ENCODE measurements at regions not wholly inside any gene's neighbourhood (a gene's known extent, or its start where the extent isn't known, plus 50 kb on each side); places are given as distances from the start of the nearest gene placed in this dataset.
"Not testable (repeated sequence)": the region's sequence is repeated elsewhere in the genome, so short reads cannot be mapped to it uniquely, and the experiment has no call there.

- DNase-seq = no peak
These were observed 619.6 kb upstream of the TMEFF2 start for GRCh38 chr2:192814376-192814775.

GRCh38 chr2:192813341-192813740 lies 618.6 kb upstream of the TMEFF2 start:
- no peak for DNase-seq

- DNase-seq = no peak
These were observed 614.4 kb upstream of the TMEFF2 start for GRCh38 chr2:192809173-192809572.

GRCh38 chr2:192783643-192784042 lies 588.9 kb upstream of the TMEFF2 start:
- DNase-seq = no peak

GRCh38 chr2:192775459-192776262 lies 580.9 kb upstream of the TMEFF2 start:
- DNase-seq = no peak

- no peak for DNase-seq
These were observed 580.3 kb upstream of the TMEFF2 start for GRCh38 chr2:192775011-192775410.

- no peak for DNase-seq
These were observed 578.3 kb upstream of the TMEFF2 start for GRCh38 chr2:192773044-192773443.

GRCh38 chr2:192749611-192750200 lies 555.0 kb upstream of the TMEFF2 start:
- DNase-seq = no peak

- no peak for DNase-seq
These were observed 547.2 kb upstream of the TMEFF2 start for GRCh38 chr2:192741889-192742288.

- no peak for DNase-seq
These were observed 540.7 kb upstream of the TMEFF2 start for GRCh38 chr2:192735447-192735846.

GRCh38 chr2:192729369-192729768 lies 534.6 kb upstream of the TMEFF2 start:
- DNase-seq = no peak

GRCh38 chr2:192725991-192726390 lies 531.3 kb upstream of the TMEFF2 start:
- DNase-seq = no peak

- no peak for DNase-seq
These were observed 524.9 kb upstream of the TMEFF2 start for GRCh38 chr2:192719629-192720028.

GRCh38 chr2:192718340-192718739 lies 523.6 kb upstream of the TMEFF2 start:
- no peak for DNase-seq

GRCh38 chr2:192700934-192701333 lies 506.2 kb upstream of the TMEFF2 start:
- no peak for DNase-seq

GRCh38 chr2:192697880-192698279 lies 503.1 kb upstream of the TMEFF2 start:
- DNase-seq = no peak

- DNase-seq = no peak
These were observed 502.1 kb upstream of the TMEFF2 start for GRCh38 chr2:192696857-192697256.

GRCh38 chr2:192687015-192687414 lies 492.3 kb upstream of the TMEFF2 start:
- no peak for DNase-seq

- not testable (repeated sequence) for DNase-seq
These were observed 487.8 kb upstream of the TMEFF2 start for GRCh38 chr2:192682511-192682910.

GRCh38 chr2:192675681-192676080 lies 480.9 kb upstream of the TMEFF2 start:
- DNase-seq = no peak

- no peak for DNase-seq
These were observed 474.9 kb upstream of the TMEFF2 start for GRCh38 chr2:192669505-192670091.

GRCh38 chr2:192660555-192660954 lies 465.8 kb upstream of the TMEFF2 start:
- DNase-seq = not testable (repeated sequence)

GRCh38 chr2:192657362-192657761 lies 462.6 kb upstream of the TMEFF2 start:
- no peak for DNase-seq

- no peak for DNase-seq
These were observed 461.2 kb upstream of the TMEFF2 start for GRCh38 chr2:192655916-192656315.
